GM19043 (cell line): ENCODE measurements at regions not wholly inside any gene's neighbourhood (a gene's known extent, or its start where the extent isn't known, plus 50 kb on each side); places are given as distances from the start of the nearest gene placed in this dataset.

Experiments
- ATAC-seq: cut with Tn5 transposase; IDR thresholded peaks from one replicate; pipeline ENCODE4 v1.9.1; 2021; ENCODE audit warnings: low read depth; ENCODE audit not compliant: unreplicated experiment

GRCh38 chr4:164358400-164358799, 395.5 kb upstream of the SMIM31 start:
- ATAC-seq, result no peak

GRCh38 chr4:164359881-164360280, 394.1 kb upstream of the SMIM31 start:
- ATAC-seq, result no peak

GRCh38 chr4:164368894-164369293, 385.0 kb upstream of the SMIM31 start:
- ATAC-seq, result no peak

- no peak for ATAC-seq
Measured at GRCh38 chr4:164373021-164373420, 380.9 kb upstream of the SMIM31 start.

GRCh38 chr4:164377277-164377676, 376.7 kb upstream of the SMIM31 start:
- no peak for ATAC-seq

- no peak for ATAC-seq
Measured at GRCh38 chr4:164378361-164378760, 375.6 kb upstream of the SMIM31 start.

- no peak for ATAC-seq
Measured at GRCh38 chr4:164379694-164380093, 374.2 kb upstream of the SMIM31 start.

- no peak for ATAC-seq
Measured at GRCh38 chr4:164381859-164382258, 372.1 kb upstream of the SMIM31 start.

GRCh38 chr4:164383058-164383357, 370.9 kb upstream of the SMIM31 start:
- ATAC-seq, result no peak

- ATAC-seq, result no peak
Measured at GRCh38 chr4:164383358-164384220, 370.3 kb upstream of the SMIM31 start.

- ATAC-seq, result no peak
Measured at GRCh38 chr4:164384416-164384815, 369.5 kb upstream of the SMIM31 start.

GRCh38 chr4:164396439-164396838, 357.5 kb upstream of the SMIM31 start:
- no peak for ATAC-seq

GRCh38 chr4:164402554-164402953, 351.4 kb upstream of the SMIM31 start:
- no peak for ATAC-seq

- ATAC-seq, result no peak
Measured at GRCh38 chr4:164405774-164406173, 348.2 kb upstream of the SMIM31 start.

- ATAC-seq, result no peak
Measured at GRCh38 chr4:164408831-164409230, 345.1 kb upstream of the SMIM31 start.

GRCh38 chr4:164410401-164410800, 343.5 kb upstream of the SMIM31 start:
- ATAC-seq, result no peak

GRCh38 chr4:164412246-164412645, 341.7 kb upstream of the SMIM31 start:
- ATAC-seq, result no peak

GRCh38 chr4:164413743-164414142, 340.2 kb upstream of the SMIM31 start:
- ATAC-seq, result no peak

GRCh38 chr4:164423819-164424218, 330.1 kb upstream of the SMIM31 start:
- no peak for ATAC-seq

GRCh38 chr4:164424846-164425245, 329.1 kb upstream of the SMIM31 start:
- no peak for ATAC-seq

GRCh38 chr4:164428561-164428960, 325.4 kb upstream of the SMIM31 start:
- ATAC-seq, result no peak

- ATAC-seq, result no peak
Measured at GRCh38 chr4:164438321-164438720, 315.6 kb upstream of the SMIM31 start.

GRCh38 chr4:164439037-164439436, 314.9 kb upstream of the SMIM31 start:
- ATAC-seq, result no peak
